ENCODE measurements at regions not wholly inside any gene's neighbourhood (a gene's known extent, or its start where the extent isn't known, plus 50 kb on each side); places are given as distances from the start of the nearest gene placed in this dataset.

GRCh38 chrX:10329984-10330383, 173.2 kb downstream of the CLCN4 start:
- TF ChIP-seq EZH2 (IDR thresholded peaks at IDR 0.05) (no peak), CTCF (IDR thresholded peaks at IDR 0.05 in 2 of 3, conservative IDR thresholded peaks at IDR 0.05 in 1 of 3; ENCODE audit: borderline replicate concordance in 1 of 3, insufficient read depth in 1 of 3, low read depth in 2 of 3, low read length in 2 of 3) (no peak), POLR2AphosphoS5 (IDR thresholded peaks at IDR 0.05; ENCODE audit: low read depth, low read length) (no peak), SIN3A (IDR thresholded peaks at IDR 0.05; ENCODE audit: low read depth) (no peak), REST (IDR thresholded peaks at IDR 0.05; ENCODE audit: low read depth) (no peak), RAD21 (IDR thresholded peaks at IDR 0.05; ENCODE audit: low read depth) (no peak)

All from HCT116 (cell line).